ENCODE measurements at regions not wholly inside any gene's neighbourhood (a gene's known extent, or its start where the extent isn't known, plus 50 kb on each side); places are given as distances from the start of the nearest gene placed in this dataset.

DNA sequence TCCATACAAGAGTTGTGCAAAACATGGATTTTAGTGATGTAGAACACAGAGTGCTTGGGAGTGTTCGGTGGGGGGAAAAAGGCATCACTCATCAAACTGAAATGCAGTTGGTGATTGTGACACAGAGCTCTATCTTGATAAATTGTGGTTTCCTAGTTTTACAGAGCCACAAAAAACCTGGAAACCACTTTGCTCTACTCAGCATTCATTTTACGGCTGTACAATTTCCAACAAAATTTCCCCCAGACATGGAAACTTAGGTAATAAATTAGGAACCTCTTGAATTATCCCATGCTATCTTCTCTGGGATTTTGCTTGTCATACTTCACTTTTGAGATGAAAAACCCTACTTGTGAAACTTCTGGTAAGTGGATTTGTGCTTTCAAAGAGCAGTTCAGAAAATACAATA is 614.9 kb upstream of the FZD8 start (continued):
- TF ChIP-seq CHD7 (IDR thresholded peaks at IDR 0.05; ENCODE audit: insufficient replicate concordance, low read length) = no peak
